ENCODE measurements at regions not wholly inside any gene's neighbourhood (a gene's known extent, or its start where the extent isn't known, plus 50 kb on each side); places are given as distances from the start of the nearest gene placed in this dataset.

DNA sequence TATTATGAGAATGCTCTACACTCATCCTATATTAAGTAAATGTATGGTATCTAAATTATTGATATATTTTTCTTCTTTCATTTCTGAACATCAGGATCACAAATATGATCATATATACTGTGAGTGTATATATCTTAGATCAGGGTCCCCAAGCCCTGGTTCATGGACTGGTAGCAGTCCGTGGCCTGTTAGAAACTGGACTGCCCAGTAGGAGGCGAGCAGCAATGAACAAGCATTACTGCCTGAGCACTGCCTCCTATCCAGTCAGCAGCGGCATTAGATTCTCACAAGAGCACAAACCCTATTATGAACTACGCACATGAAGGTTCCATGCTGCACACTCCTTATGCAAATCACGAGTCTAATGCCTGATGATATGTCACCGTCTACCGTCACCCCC, 1247.1 kb upstream of the NXPH2 start:
- no peaks in the 10 kb centered on the region for H3K9me3 ChIP-seq
- intact Hi-C loops (cut with DNase I), result no loop called here
- H3K27ac ChIP-seq, result no peak overlapping the region
- ATAC-seq (no peak), DNase-seq (no peak)
- TF ChIP-seq, protein P1, sequence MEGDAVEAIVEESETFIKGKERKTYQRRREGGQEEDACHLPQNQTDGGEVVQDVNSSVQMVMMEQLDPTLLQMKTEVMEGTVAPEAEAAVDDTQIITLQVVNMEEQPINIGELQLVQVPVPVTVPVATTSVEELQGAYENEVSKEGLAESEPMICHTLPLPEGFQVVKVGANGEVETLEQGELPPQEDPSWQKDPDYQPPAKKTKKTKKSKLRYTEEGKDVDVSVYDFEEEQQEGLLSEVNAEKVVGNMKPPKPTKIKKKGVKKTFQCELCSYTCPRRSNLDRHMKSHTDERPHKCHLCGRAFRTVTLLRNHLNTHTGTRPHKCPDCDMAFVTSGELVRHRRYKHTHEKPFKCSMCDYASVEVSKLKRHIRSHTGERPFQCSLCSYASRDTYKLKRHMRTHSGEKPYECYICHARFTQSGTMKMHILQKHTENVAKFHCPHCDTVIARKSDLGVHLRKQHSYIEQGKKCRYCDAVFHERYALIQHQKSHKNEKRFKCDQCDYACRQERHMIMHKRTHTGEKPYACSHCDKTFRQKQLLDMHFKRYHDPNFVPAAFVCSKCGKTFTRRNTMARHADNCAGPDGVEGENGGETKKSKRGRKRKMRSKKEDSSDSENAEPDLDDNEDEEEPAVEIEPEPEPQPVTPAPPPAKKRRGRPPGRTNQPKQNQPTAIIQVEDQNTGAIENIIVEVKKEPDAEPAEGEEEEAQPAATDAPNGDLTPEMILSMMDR (IDR thresholded peaks at IDR 0.05), result no peak
- no peaks in the 10 kb centered on the region for H3K27me3 ChIP-seq
- no peaks in the 10 kb centered on the region for H3K4me1 ChIP-seq
- 88 to 92% methylated on average over 7 of the region's 7 CpGs for WGBS, 2 donors
- no peak overlapping the region for H3K4me3 ChIP-seq
- no peaks in the 10 kb centered on the region for H3K36me3 ChIP-seq

DNA sequence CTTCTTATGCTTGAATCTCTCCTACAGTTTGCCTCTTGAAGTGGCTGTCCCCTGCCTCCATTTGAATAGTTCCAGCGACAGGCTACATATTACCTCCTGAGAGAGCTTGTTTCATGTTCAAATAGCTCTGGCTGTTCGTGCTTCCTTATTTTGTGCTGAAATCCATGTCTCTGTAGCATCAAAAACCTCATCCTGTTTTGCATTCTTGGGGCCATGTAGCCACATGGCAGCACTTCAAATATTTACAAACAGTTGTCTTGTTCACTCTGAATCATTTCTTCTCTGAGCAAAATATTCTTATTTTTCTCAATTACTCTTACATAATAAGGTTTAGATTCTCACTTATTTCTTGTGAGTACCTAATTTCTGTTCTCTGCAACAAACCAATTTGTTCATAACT, 1243.1 kb upstream of the NXPH2 start:
- WGBS, 2 donors, result 18 to 27% methylated on average over 2 of the region's 2 CpGs

GRCh38 chr2:140018541-140018940, 1238.4 kb upstream of the NXPH2 start:
- DNase-seq, result no peak
- ATAC-seq, result no peak
- Histone ChIP-seq H3K27me3 (no peaks in the 10 kb centered on the region), H3K4me1 (no peaks in the 10 kb centered on the region), H3K9me3 (peaks cover 0 to 2% (median 0%) of the 10 kb centered on the region in 11 donors), H3K27ac (no peak overlapping the region), H3K36me3 (no peaks in the 10 kb centered on the region), H3K4me3 (no peak overlapping the region)
- WGBS, 2 donors, result 61 to 70% methylated on average over 2 of the region's 2 CpGs
- TF ChIP-seq, protein P1 (IDR thresholded peaks at IDR 0.05), result no peak
- intact Hi-C loops (cut with DNase I), result no loop called here

More for the DNA sequence above, 1243.1 kb upstream of the NXPH2 start:
- no peak overlapping the region for H3K4me3 ChIP-seq
- H3K9me3 ChIP-seq, result peaks cover 0 to 2% (median 0%) of the 10 kb centered on the region in 11 donors
- H3K27ac ChIP-seq, result no peak overlapping the region
- intact Hi-C loops (cut with DNase I), result no loop called here
- no peak for DNase-seq
- H3K36me3 ChIP-seq, result no peaks in the 10 kb centered on the region
- no peaks in the 10 kb centered on the region for H3K4me1 ChIP-seq
- TF ChIP-seq, protein P1 (IDR thresholded peaks at IDR 0.05), result no peak
- H3K27me3 ChIP-seq, result no peaks in the 10 kb centered on the region
- no peak for ATAC-seq

DNA sequence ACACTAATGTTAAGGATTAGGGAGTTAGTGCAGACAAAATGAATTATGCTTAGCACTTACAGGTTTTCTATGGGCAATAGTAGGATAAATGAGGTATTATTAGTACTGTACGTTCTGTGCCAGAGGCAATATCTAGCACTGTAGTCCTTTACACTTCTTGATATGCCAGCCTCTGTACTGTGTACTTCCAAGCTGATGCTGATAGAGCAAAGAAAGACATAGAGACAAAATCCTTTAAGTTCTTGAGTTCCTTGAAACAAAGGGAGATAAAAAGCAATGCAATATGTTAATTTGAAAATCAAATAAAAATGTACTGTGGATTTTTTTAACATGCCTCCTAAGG, 1234.0 kb upstream of the NXPH2 start:
- Histone ChIP-seq H3K27me3 (no peaks in the 10 kb centered on the region), H3K27ac (no peak overlapping the region), H3K9me3 (peaks cover 0 to 3% (median 0%) of the 10 kb centered on the region in 11 donors), H3K4me1 (no peaks in the 10 kb centered on the region), H3K4me3 (no peak overlapping the region), H3K36me3 (no peaks in the 10 kb centered on the region)
- DNase-seq (no peak), ATAC-seq (no peak)
- intact Hi-C loops (cut with DNase I), result no loop called here
- 52 to 62% methylated on average over 1 of the region's 1 CpG for WGBS, 2 donors
- TF ChIP-seq, protein P1 (IDR thresholded peaks at IDR 0.05), result no peak
